UCSD-AML1 (cell line): ENCODE measurements at regions not wholly inside any gene's neighbourhood (a gene's known extent, or its start where the extent isn't known, plus 50 kb on each side); places are given as distances from the start of the nearest gene placed in this dataset.
"Not testable (repeated sequence)": the region's sequence is repeated elsewhere in the genome, so short reads cannot be mapped to it uniquely, and the experiment has no call there.

Experiments used
- DNase-seq: peaks from one replicate; lab custom pipeline; 2025; ENCODE audit not compliant: unreplicated experiment; lab: John Stamatoyannopoulos, UW

GRCh38 chr5:91599863-91600262 is 216.7 kb upstream of the ARRDC3 start:
- no peak for DNase-seq

DNA sequence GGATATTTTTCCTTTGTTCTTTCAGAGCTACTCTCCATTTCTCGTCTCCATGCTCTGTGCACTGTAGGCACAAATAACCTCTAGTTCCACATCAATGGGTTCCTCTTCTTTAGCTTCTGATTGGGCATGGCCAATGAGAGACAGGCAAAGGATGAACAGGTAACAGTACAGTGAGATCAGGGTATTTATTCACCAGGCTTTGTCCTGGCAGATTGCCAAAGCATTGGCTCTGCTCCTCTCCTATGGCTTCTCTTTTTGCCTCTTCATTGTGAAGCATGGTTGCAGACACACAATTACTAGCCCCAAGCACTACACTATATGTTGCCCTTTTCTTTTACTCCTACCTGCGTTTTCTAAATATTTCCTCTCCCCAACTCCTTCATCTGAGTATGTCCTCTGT is 215.1 kb upstream of the ARRDC3 start:
- no peak for DNase-seq

DNA sequence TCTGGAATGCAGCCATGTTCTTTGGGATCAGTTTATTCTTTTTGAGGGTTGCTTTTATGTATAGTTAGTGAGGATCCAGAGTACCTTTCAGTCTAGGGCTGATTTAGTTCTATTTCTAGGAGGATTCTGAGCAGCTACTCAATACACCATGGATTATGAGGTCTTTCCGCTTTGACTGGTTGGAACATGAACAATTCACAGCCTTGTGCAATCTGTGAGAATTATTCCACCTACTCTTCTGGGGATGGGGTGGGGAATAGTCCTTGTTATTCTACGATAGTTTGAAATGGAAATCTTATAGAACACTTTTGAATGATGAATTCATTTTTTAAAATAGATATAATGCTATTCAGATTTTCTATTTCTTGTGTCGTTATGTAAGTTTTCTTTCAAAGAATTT is 212.3 kb upstream of the ARRDC3 start:
- no peak for DNase-seq

DNA sequence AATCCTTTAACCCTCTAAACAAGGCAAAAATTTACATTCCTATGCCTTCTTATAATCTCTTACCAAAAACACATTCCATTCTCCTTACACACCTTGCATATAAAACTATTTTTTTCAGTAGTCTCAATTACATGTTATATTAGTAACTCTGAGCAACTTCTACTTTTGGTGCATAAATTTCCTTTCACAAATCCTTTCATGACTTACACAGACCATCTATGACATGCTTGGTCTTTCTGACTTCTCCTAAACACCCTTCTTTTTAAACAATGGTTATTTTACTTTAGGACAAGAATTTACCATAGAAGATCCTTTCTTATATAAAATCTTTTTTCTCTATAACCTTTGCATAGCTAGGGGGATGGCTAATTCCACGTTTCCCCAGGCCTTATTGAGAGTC is 208.0 kb upstream of the ARRDC3 start:
- DNase-seq, result no peak

DNA sequence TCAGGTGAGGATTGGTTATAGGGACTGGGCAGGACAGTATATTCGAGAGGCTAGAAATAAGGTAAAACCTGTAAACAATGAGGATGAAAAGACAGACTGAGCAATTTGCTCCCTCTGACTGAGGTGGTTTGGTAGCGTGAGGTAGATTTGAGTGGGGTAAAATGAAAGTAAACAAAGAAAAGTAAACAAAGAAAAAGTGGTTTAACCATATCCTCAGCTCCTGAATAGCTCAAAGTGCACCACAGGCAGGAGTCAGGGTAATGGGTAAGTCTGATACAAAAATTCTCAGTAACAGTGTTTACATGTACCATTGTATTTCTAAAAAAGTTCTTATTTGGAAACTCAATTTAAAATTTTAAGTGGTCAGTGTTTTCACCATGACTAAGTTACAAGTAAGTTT is 203.1 kb upstream of the ARRDC3 start:
- DNase-seq, result no peak

GRCh38 chr5:91584352-91584751 is 201.2 kb upstream of the ARRDC3 start:
- no peak for DNase-seq

DNA sequence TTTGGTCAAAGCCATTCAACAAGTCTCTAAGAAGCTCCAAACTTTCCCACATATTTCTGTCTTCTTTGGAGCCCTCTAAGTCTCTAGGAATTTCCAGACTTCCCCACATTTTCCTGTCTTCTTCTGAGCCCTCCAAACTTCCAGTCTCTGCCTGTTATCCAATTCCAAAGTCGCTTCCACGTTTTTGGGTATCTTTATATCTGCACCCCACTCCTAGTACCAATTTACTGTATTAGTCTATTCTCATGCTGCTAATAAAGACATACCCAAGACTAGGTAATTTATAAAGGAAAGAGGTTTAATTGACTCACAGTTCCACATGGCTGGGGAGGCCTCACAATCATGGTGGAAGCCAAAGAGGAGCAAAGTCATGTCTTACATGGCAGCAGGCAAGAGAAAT is 182.9 kb upstream of the ARRDC3 start:
- DNase-seq, result not testable (repeated sequence)

DNA sequence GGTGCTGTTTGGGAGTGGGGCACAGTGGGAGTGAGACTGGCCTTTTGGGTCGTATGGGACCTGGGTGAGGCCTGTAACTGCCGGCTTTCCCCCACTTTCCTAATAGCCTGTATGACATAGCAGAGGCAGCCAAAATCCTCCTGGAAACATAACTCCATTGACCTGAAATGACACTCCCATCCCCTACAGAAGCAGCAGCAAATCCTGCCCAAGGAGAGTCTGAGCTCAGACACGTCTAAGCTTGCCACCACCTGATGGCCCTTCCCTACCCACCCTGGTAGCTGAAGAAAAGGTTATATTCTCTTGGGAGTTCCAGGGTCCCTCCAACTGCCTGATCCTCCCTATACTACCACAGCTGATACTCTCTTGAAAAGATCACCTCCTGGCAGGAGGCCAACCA is 179.8 kb upstream of the ARRDC3 start:
- no peak for DNase-seq

DNA sequence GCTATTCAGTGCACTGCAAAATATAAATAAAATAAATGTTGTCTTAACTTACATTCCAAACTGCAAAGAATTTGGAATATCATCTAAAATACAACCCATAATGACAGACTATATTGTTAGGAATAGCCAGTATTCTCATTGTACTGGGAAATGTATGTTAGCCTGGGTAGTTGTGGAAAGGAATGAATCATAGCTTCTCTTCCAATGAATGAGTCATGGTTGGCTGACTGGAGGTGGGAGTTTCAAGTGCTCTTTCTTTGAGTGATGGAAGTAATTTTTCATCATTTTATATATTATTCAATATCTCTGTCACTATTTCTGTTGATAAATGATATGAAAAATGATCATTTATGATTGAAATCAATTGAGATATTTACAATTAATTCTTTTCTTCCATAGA is 158.6 kb upstream of the ARRDC3 start:
- DNase-seq, result no peak

DNA sequence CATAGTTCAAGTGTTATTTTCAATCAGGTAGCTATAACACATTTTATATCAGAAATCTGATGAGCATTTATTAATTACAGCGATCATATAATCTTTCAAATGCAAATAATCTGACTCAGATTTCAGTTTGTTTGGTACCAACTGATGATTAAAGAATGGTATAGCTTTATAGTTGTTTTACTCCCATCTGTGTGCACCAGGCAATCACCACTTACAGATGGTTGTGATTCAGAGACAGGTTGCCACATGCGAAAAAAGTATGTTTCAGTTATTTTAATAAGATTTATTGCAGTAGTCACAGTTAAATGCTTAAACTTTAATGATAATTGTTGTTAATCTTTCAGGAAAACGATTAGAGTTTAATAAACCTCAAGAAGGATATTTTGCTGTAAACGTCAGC is 155.1 kb upstream of the ARRDC3 start:
- DNase-seq, result no peak

DNA sequence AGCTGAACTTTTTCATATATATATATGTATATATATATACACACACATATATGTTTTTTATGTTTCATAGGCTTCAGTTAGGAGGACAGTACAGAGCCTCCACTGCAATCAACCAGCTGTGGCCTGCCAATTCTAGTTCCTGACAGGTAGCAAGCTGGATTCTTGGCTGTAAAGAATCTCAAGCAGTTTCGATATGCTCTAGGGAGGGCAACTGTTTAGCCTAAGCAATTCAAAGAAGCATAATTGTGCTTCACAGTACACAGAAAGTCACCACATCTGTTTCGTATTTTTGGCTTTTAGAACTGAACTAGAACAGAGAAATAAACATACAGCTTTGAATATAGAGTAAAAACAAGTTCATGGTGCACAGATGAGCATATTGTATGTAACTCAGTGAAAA is 152.4 kb upstream of the ARRDC3 start:
- no peak for DNase-seq

- DNase-seq, result no peak
Observed at GRCh38 chr5:91534332-91534731, 151.2 kb upstream of the ARRDC3 start.

DNA sequence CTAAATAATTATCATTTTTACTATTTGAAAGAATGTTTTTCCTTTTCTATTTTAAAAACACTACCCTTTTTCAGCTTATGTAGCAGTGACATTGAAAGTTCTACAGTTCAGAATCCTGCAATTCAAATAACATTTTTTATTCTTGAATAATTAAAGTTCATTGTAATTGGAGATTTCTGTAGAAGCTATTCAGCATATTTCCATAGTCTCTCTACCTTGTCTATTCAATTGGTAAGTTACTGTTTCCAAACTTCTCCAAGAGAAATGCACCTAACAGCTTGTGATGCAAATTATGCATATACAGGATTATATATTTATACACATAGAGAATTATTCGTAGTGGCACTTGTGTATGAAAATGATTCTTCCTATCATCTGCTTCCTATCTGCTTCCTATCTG is 149.7 kb upstream of the ARRDC3 start:
- DNase-seq, result no peak

DNA sequence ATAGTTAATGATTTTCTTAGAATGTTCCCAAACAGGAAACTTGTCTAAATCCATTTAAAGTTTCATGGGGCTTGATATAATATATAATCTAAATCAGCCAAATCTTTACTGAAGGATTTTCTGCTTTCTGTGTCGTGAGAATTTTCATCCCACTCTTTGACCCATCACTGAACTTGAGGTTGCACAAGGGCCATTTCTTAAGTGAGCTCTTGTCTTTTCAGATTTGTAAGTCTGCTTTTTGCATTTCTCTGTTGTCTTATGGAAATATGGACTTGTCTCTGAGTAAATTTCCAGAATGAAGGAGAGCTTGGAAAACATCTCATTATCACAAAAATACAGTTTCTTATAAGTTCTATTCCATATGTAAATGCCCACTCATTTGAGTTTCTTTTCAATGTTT is 149.2 kb upstream of the ARRDC3 start:
- DNase-seq, result no peak

DNA sequence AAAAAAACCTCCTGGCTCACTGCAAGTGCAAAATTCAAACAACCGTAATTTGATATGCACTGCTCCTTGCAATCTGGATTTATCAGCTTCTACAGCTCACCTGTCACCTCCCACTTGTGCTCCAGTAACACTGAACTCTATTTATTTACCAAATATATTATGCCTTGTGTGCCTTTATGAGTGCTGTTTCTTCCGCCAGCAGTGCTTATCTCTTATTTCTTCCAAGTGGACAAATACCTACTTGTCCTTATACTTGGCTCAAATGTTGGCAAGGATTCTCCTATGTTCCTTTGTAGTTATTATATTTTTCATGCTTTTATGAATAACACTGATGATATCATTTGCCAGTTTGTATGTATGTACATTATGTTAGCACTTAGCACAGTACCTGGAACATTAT is 145.7 kb upstream of the ARRDC3 start:
- DNase-seq, result no peak

- no peak for DNase-seq
Observed at GRCh38 chr5:91521785-91522184, 138.7 kb upstream of the ARRDC3 start.

DNA sequence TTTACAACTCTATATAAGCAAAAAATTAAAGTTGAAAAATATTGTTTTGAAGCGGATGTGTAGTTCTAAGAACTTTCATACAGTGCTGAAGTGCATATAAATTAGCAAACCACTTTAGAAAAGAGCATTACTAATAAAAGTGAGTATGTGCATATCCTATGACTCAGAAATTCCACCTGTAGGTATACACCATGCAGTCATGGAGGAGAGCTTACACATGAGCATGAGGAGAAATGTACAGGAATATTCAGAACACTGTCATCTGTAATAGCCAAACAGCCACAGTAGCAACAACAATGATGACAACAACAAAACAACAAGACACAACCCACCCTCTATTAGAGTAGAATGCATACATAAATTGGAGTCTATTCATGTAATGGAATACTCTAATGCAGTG is 138.2 kb upstream of the ARRDC3 start:
- DNase-seq, result no peak

GRCh38 chr5:91514400-91514799 is 131.3 kb upstream of the ARRDC3 start:
- no peak for DNase-seq

DNA sequence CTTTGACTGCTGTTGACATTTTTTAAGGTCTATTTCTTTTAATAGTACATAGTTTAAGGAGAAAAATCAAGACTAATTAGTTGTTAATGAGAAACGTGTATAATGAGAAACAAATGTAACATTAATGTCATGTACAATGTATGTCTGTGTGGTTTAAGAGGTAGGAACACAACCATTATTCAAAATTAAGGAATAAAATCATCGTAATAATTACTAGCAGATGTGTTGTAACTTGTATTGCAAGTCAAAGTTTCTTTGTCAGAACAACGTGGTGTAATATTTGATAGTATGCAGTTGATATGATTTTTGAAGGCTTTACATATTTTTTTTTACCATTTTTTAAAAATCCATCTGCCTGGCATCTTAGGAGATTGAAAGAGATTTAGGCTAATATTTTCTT is 120.2 kb upstream of the ARRDC3 start:
- DNase-seq, result no peak

DNA sequence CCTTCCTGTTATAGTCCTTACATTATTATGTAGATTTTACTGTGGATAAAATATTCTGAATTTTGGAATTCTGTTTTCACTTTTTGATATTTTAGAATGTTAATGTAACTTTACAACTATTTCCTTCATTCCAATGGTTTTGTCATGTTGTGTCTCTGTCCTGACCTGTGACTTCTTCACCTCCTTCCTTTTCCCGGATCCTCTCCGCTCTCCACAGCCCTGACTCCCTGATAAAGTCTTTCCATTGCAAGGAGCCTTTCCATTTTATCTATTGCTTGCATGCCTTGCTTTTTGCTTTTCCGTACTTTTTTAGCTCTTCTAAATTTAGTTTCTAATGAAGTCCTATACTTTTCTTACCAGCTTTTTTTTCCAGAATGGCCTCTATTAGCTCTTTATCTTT is 117.6 kb upstream of the ARRDC3 start:
- DNase-seq, result no peak

DNA sequence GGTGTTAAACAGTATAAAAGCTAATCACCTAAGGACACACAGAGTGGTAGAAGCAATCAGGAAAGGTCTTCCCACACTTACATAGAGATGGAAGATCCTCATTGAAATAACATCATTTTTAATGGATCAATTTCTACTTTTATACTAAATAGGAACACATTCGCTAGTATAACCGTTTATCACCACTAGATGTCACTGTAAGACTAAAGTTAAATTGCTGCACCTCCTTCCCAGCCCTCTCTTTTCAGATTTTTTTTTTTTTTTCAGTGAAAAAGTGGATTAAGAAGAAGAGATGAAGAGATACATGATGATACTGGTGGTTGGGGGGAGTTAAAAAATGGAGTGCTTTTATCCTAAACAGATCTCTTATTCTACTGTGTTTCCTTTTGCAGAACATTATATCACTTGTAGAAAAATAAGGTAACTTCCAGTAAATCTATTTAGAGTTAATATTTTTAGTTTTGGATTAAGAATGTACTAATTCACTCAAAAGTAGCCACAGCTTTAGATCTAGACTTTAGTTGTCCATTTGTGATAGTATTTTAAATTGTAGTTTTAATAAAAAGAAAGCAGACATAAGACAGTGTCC is 116.9 kb upstream of the ARRDC3 start:
- no peak for DNase-seq

- no peak for DNase-seq
Observed at GRCh38 chr5:91495699-91496098, 112.6 kb upstream of the ARRDC3 start.

DNA sequence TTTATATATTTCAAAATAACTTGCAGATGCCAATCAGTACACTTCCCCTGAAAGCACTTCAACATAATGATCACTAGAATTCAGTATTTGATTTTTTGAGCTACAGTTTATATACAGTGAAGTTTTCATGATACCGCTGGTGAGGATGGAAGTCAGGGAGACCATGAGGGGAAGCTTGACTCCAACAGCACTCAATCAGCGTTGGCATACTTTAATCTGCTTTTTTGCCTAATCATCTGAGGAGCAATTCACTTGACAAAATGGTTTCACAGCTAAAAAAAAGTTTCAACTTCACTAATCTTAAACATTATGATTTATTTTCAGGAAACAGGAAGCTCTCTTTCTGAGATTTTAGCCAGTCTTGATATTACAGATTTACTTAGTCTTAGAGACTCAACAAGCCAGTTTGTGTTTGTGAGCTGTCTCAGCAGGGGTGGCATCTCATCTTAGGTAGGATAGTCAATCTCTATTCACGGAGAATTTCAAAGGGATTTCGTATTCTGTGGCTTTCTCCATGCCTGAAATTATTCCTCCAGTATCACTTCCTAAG is 111.4 kb upstream of the ARRDC3 start:
- DNase-seq, result no peak

- DNase-seq, result no peak
Observed at GRCh38 chr5:91493086-91493485, 110.0 kb upstream of the ARRDC3 start.
